H9 (cell line): ENCODE measurements at regions not wholly inside any gene's neighbourhood (a gene's known extent, or its start where the extent isn't known, plus 50 kb on each side); places are given as distances from the start of the nearest gene placed in this dataset.

Source experiments
- DNase-seq: peaks from one replicate; pipeline ENCODE4 v3.0.0-alpha.2; 2017
- H2AFZ ChIP-seq: one replicate; pipeline ENCODE4 v1.6.1; 2013; ENCODE audit warnings: mild to moderate bottlenecking, low read length, control low read depth, moderate library complexity
- H2AK5ac ChIP-seq: 2 replicates; pipeline ENCODE4 v1.6.1; 2013; ENCODE audit warnings: low read length, control low read depth, mixed read lengths; ENCODE audit not compliant: insufficient read length
- H2BK120ac ChIP-seq: one replicate; pipeline ENCODE4 v1.6.1; 2013; ENCODE audit warnings: low read depth, mild to moderate bottlenecking, low read length, control low read depth, inconsistent platforms; ENCODE audit not compliant: poor library complexity, severe bottlenecking
- H2BK12ac ChIP-seq: 2 replicates; pipeline ENCODE4 v1.6.1; 2013; ENCODE audit warnings: low read length, control low read depth, mixed read lengths, low read depth; ENCODE audit not compliant: insufficient read length
- H2BK15ac ChIP-seq: 2 replicates; pipeline ENCODE4 v1.6.1; 2013; ENCODE audit warnings: low read depth, low read length, control low read depth
- H2BK20ac ChIP-seq: one replicate; pipeline ENCODE4 v1.6.1; 2013; ENCODE audit warnings: low read depth, mild to moderate bottlenecking, low read length, control low read depth, inconsistent platforms; ENCODE audit not compliant: poor library complexity, severe bottlenecking
- H2BK5ac ChIP-seq: 2 replicates; pipeline ENCODE4 v1.6.1; 2013; ENCODE audit warnings: low read length, control low read depth, mixed read lengths; ENCODE audit not compliant: insufficient read length
- H3K14ac ChIP-seq: 2 replicates; pipeline ENCODE4 v1.6.1; 2013; ENCODE audit warnings: low read length, control low read depth; ENCODE audit not compliant: insufficient read depth
- H3K18ac ChIP-seq: 2 replicates; pipeline ENCODE4 v1.6.1; 2013; ENCODE audit warnings: low read depth, mild to moderate bottlenecking, mixed read lengths, low read length, control low read depth; ENCODE audit not compliant: insufficient read length
- H3K23ac ChIP-seq: 2 replicates; pipeline ENCODE4 v1.6.1; 2013; ENCODE audit warnings: low read length, control low read depth, mixed read lengths, low read depth; ENCODE audit not compliant: insufficient read length
- H3K23me2 ChIP-seq: 2 replicates; pipeline ENCODE4 v1.6.1; 2013; ENCODE audit warnings: low read depth, mild to moderate bottlenecking, mixed read lengths, low read length, control low read depth; ENCODE audit not compliant: insufficient read length, poor library complexity, severe bottlenecking
- H3K27ac ChIP-seq: 2 replicates; pipeline ENCODE4 v1.5.1; 2013; ENCODE audit warnings: low read length, control low read depth, mixed read lengths, low read depth; ENCODE audit not compliant: insufficient read length
- H3K27me3 ChIP-seq: 2 replicates; pipeline ENCODE4 v1.6.1; 2013; ENCODE audit warnings: low read length, control low read depth, inconsistent platforms; ENCODE audit not compliant: insufficient read depth
- H3K4ac ChIP-seq: 2 replicates; pipeline ENCODE4 v1.6.1; 2013; ENCODE audit warnings: low read depth, mild to moderate bottlenecking, control low read depth, inconsistent platforms, low read length, moderate library complexity
- H3K4me1 ChIP-seq: 2 replicates; pipeline ENCODE4 v1.6.1; 2013; ENCODE audit warnings: low read length, control low read depth, inconsistent platforms; ENCODE audit not compliant: insufficient read depth
- H3K4me2 ChIP-seq: 2 replicates; pipeline ENCODE4 v1.6.1; 2013; ENCODE audit warnings: low read length, control low read depth, mixed read lengths; ENCODE audit not compliant: insufficient read length, insufficient read depth
- H3K56ac ChIP-seq: 2 replicates; pipeline ENCODE4 v1.6.1; 2013; ENCODE audit warnings: low read depth, mild to moderate bottlenecking, mixed read lengths, low read length, control low read depth; ENCODE audit not compliant: insufficient read length
- H3K79me1 ChIP-seq: 2 replicates; pipeline ENCODE4 v1.6.1; 2013; ENCODE audit warnings: low read depth, mild to moderate bottlenecking, moderate library complexity, low read length, control low read depth, inconsistent platforms; ENCODE audit not compliant: insufficient read depth, poor library complexity, severe bottlenecking
- H3K79me2 ChIP-seq: 2 replicates; pipeline ENCODE4 v1.6.1; 2013; ENCODE audit warnings: low read length, control low read depth, inconsistent platforms; ENCODE audit not compliant: insufficient read depth
- H3K9ac ChIP-seq: 2 replicates; pipeline ENCODE4 v1.6.1; 2013; ENCODE audit warnings: low read length, control low read depth, mixed read lengths; ENCODE audit not compliant: insufficient read length; ENCODE audit errors: extremely low read depth
- H3K9me3 ChIP-seq: one replicate; pipeline ENCODE4 v1.6.1; 2013; ENCODE audit warnings: low read depth, low read length, inconsistent platforms; ENCODE audit not compliant: control insufficient read depth
- H3T11ph ChIP-seq: one replicate; pipeline ENCODE4 v1.6.1; 2013; ENCODE audit warnings: mild to moderate bottlenecking, low read length, control low read depth, inconsistent platforms
- H4K20me1 ChIP-seq: one replicate; pipeline ENCODE4 v1.6.1; 2013; ENCODE audit not compliant: control insufficient read depth, insufficient read length, insufficient read depth
- H4K5ac ChIP-seq: 2 replicates; pipeline ENCODE4 v1.6.1; 2013; ENCODE audit warnings: low read depth, mild to moderate bottlenecking, mixed read lengths, low read length, control low read depth; ENCODE audit not compliant: insufficient read length
- H4K8ac ChIP-seq: replicated peaks from 2 replicates; pipeline ENCODE4 v1.6.1; 2013; ENCODE audit warnings: low read length, control low read depth, mixed read lengths, low read depth; ENCODE audit not compliant: insufficient read length
- H4K91ac ChIP-seq: 2 replicates; pipeline ENCODE4 v1.6.1; 2013; ENCODE audit warnings: low read depth, mild to moderate bottlenecking, moderate library complexity, mixed read lengths, low read length, control low read depth; ENCODE audit not compliant: insufficient read length
- H3K27ac Mint-ChIP-seq, 3 experiments: 2 replicates in 2 of 3; 3 replicates in 1 of 3; pipeline ENCODE4 v1.8.0; 2020 to 2021; ENCODE audit warnings: mixed read lengths in 3 of 3, mild to moderate bottlenecking in 1 of 3, moderate library complexity in 1 of 3
- H3K27me3 Mint-ChIP-seq: 2 replicates; pipeline ENCODE4 v1.8.0; 2021; ENCODE audit warnings: low read depth, mild to moderate bottlenecking, moderate library complexity, mixed read lengths
- H3K36me3 Mint-ChIP-seq, 3 experiments: 2 replicates in 2 of 3; 3 replicates in 1 of 3; pipeline ENCODE4 v1.8.0; 2020 to 2021; ENCODE audit warnings: low read depth in 3 of 3, mixed read lengths in 3 of 3; ENCODE audit not compliant: insufficient read depth in 1 of 3
- H3K4me1 Mint-ChIP-seq, 2 experiments: 2 replicates each; pipeline ENCODE4 v1.8.0; 2020; ENCODE audit warnings: mixed read lengths in 2 of 2
- H3K4me3 Mint-ChIP-seq, 2 experiments: 2 replicates in 1 of 2; 3 replicates in 1 of 2; pipeline ENCODE4 v1.8.0; 2020 to 2021; ENCODE audit warnings: mild to moderate bottlenecking in 2 of 2, mixed read lengths in 2 of 2, moderate library complexity in 1 of 2
- H3K9me3 Mint-ChIP-seq, 2 experiments: 2 replicates in 1 of 2; 3 replicates in 1 of 2; pipeline ENCODE4 v1.8.0; 2020; ENCODE audit warnings: mild to moderate bottlenecking in 2 of 2, mixed read lengths in 2 of 2, moderate library complexity in 1 of 2
- WGBS: extraction: QIAGEN DNeasy Blood & Tissue Kit; methylation state at CpG from one replicate; pipeline ENCODE4 v1.1.7; 2013; ENCODE audit warnings: missing lambda C conversion rate, low lambda C conversion rate, mixed read lengths; ENCODE audit not compliant: insufficient read length; ENCODE audit errors: extremely low coverage; 5-methylcytosine and 5-hydroxymethylcytosine counted together
- TF ChIP-seq, protein P1 (sequence below): fragments of 200-600 bp; sonication (generic); conservative IDR thresholded peaks from 3 replicates; pipeline ENCODE4 v1.8.0; 2021; ENCODE audit warnings: antibody characterized with exemption, mild to moderate bottlenecking

DNA sequence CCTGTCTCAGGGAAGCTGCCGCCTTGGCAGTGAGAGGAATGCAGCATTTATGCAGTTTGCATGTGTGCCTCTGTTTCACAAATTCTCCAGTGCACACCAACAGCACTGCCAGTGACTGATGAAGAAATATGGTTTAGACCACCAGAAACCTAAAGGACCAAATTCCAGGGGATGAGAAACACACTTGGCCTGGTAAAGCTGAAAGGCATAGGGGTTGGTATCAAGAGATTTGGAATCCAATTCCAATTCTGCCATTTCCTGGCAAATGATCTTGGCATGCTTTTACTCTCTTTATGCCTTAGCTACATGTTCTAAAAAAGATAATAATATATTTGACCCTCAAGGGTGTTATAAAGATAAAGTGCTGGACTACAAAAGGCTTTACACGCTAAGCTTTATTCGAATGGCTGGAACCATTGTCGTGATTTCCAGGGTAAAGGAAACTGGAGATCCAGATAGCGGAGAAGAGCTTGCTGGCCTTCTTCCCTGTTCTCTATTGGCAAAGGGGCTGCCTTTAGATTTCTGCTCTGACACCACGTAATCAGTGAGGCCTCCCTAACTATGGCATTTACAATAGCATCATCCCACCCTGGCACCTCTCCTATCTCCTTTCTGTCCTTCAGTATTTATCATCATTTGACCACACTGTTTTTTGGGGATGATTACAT, 359.8 kb upstream of the ASIC2 start:
- H2BK5ac ChIP-seq: no peak overlapping the region
- no peaks in the 10 kb centered on the region for H3K79me1 ChIP-seq
- H3K56ac ChIP-seq: no peak overlapping the region
- TF ChIP-seq, protein P1, sequence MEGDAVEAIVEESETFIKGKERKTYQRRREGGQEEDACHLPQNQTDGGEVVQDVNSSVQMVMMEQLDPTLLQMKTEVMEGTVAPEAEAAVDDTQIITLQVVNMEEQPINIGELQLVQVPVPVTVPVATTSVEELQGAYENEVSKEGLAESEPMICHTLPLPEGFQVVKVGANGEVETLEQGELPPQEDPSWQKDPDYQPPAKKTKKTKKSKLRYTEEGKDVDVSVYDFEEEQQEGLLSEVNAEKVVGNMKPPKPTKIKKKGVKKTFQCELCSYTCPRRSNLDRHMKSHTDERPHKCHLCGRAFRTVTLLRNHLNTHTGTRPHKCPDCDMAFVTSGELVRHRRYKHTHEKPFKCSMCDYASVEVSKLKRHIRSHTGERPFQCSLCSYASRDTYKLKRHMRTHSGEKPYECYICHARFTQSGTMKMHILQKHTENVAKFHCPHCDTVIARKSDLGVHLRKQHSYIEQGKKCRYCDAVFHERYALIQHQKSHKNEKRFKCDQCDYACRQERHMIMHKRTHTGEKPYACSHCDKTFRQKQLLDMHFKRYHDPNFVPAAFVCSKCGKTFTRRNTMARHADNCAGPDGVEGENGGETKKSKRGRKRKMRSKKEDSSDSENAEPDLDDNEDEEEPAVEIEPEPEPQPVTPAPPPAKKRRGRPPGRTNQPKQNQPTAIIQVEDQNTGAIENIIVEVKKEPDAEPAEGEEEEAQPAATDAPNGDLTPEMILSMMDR: no peak
- H3K27me3 ChIP-seq: no peaks in the 10 kb centered on the region
- H2AFZ ChIP-seq: no peak overlapping the region
- no peak overlapping the region for H2BK15ac ChIP-seq
- no peak overlapping the region for H2BK120ac ChIP-seq
- H3K4ac ChIP-seq: no peak overlapping the region
- H2BK12ac ChIP-seq: no peak overlapping the region
- Mint-ChIP-seq H3K4me3 (no peak overlapping the region), H3K36me3 (no peaks in the 10 kb centered on the region), H3K9me3 (no peaks in the 10 kb centered on the region), H3K27ac (no peak overlapping the region), H3K27me3 (peaks cover 4% of the 10 kb centered on the region), H3K4me1 (peaks cover 7 to 8% of the 10 kb centered on the region in 2 experiments; a peak in 3 of 4 replicates)
- H3K9ac ChIP-seq: no peak overlapping the region
- no peak overlapping the region for H3K14ac ChIP-seq
- DNase-seq: no peak
- H2AK5ac ChIP-seq: no peak overlapping the region
- H3K18ac ChIP-seq: no peak overlapping the region
- H3K4me2 ChIP-seq: no peak overlapping the region
- H3K4me1 ChIP-seq: no peaks in the 10 kb centered on the region
- H3T11ph ChIP-seq: no peak overlapping the region
- H3K23ac ChIP-seq: no peak overlapping the region
- H2BK20ac ChIP-seq: no peak overlapping the region
- no peaks in the 10 kb centered on the region for H3K79me2 ChIP-seq
- no peak overlapping the region for H4K8ac ChIP-seq
- H3K9me3 ChIP-seq: no peaks in the 10 kb centered on the region
- no peaks in the 10 kb centered on the region for H3K23me2 ChIP-seq
- H4K5ac ChIP-seq: no peak overlapping the region
- H4K91ac ChIP-seq: no peak overlapping the region
- H4K20me1 ChIP-seq: no peaks in the 10 kb centered on the region
- WGBS: no CpG with 5 or more reads among the region's 6 CpGs
- no peak overlapping the region for H3K27ac ChIP-seq
